NB4 (cell line): ENCODE measurements at regions not wholly inside any gene's neighbourhood (a gene's known extent, or its start where the extent isn't known, plus 50 kb on each side); places are given as distances from the start of the nearest gene placed in this dataset.

Source experiments
- POLR2A ChIP-seq: IDR thresholded peaks from 2 replicates; pipeline ENCODE4 v1.6.1; 2011; ENCODE audit warnings: mild to moderate bottlenecking; ENCODE audit not compliant: insufficient read length; ENCODE audit errors: extremely low read depth
- TF ChIP-seq, protein P1 (sequence below): IDR thresholded peaks from 2 replicates; pipeline ENCODE4 v1.6.1; 2011; ENCODE audit warnings: low read depth, low read length
- TF ChIP-seq, protein P2 (sequence below): IDR thresholded peaks from one replicate; pipeline ENCODE4 v1.5.1; 2012; ENCODE audit warnings: low read depth, low read length

DNA sequence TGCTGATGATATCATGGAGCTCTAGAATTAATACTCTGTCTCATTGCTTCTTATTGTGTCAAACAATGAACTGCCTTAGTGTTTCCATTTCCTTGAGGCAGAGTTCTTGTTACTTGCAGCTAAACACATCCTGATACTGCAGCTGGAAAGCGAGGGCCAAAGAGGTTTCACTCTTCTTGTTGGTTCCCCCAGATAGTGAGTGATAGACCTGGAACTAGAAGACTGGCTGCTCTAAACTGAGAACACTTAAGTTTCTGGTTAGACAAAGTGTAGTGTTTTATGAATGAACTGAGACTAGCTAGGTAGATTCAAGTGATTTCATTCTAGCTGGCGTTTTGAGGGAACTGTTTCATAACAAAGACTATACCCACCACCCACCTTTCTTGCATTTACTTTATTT lies 321.7 kb downstream of the TXNL1 start:
- TF ChIP-seq, protein P1, sequence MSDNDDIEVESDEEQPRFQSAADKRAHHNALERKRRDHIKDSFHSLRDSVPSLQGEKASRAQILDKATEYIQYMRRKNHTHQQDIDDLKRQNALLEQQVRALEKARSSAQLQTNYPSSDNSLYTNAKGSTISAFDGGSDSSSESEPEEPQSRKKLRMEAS, result no peak
- TF ChIP-seq, protein P2, sequence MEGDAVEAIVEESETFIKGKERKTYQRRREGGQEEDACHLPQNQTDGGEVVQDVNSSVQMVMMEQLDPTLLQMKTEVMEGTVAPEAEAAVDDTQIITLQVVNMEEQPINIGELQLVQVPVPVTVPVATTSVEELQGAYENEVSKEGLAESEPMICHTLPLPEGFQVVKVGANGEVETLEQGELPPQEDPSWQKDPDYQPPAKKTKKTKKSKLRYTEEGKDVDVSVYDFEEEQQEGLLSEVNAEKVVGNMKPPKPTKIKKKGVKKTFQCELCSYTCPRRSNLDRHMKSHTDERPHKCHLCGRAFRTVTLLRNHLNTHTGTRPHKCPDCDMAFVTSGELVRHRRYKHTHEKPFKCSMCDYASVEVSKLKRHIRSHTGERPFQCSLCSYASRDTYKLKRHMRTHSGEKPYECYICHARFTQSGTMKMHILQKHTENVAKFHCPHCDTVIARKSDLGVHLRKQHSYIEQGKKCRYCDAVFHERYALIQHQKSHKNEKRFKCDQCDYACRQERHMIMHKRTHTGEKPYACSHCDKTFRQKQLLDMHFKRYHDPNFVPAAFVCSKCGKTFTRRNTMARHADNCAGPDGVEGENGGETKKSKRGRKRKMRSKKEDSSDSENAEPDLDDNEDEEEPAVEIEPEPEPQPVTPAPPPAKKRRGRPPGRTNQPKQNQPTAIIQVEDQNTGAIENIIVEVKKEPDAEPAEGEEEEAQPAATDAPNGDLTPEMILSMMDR, result no peak
- TF ChIP-seq POLR2A, result no peak
